ENCODE measurements at regions not wholly inside any gene's neighbourhood (a gene's known extent, or its start where the extent isn't known, plus 50 kb on each side); places are given as distances from the start of the nearest gene placed in this dataset.

DNA sequence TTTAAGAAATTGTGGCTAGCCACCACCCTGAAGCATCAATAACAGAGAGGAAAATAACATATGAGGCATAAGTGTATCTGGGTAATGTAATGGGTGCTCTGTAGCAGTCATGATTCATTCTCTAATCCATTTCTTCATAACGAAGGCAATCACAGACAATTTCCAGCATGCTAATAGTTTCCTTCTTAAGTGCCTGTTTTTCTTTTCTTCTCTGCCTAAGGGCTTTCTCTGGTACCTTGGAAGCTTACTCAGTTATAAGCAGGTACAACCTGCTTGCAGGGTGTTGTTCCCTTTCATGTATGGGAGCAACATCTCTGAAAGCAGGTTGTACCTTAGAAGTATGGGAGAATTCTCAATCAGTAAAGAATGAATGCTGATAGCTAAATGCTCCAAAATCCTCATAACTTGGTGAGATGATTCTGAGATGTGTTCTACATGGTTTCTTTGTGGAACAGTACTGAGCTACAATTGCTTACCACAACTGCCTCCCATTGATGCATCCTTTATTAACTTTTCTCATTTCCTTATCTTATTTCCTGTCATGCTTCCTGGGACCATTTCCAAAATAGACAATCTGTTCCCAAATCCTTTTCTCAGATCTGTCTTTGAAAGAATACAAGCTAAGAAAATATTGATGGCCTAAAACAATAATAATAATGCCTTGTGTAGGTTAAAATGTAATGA is 247.6 kb downstream of the PAPSS1 start:
- no peak overlapping the region for H3K4me3 ChIP-seq (ENCODE audit: low read depth, low read length)
- DNase-seq (ENCODE audit: low read depth): no peak
- TF ChIP-seq, protein P1, sequence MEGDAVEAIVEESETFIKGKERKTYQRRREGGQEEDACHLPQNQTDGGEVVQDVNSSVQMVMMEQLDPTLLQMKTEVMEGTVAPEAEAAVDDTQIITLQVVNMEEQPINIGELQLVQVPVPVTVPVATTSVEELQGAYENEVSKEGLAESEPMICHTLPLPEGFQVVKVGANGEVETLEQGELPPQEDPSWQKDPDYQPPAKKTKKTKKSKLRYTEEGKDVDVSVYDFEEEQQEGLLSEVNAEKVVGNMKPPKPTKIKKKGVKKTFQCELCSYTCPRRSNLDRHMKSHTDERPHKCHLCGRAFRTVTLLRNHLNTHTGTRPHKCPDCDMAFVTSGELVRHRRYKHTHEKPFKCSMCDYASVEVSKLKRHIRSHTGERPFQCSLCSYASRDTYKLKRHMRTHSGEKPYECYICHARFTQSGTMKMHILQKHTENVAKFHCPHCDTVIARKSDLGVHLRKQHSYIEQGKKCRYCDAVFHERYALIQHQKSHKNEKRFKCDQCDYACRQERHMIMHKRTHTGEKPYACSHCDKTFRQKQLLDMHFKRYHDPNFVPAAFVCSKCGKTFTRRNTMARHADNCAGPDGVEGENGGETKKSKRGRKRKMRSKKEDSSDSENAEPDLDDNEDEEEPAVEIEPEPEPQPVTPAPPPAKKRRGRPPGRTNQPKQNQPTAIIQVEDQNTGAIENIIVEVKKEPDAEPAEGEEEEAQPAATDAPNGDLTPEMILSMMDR (conservative IDR thresholded peaks at IDR 0.05; ENCODE audit: low read depth, low read length): no peak

DNA sequence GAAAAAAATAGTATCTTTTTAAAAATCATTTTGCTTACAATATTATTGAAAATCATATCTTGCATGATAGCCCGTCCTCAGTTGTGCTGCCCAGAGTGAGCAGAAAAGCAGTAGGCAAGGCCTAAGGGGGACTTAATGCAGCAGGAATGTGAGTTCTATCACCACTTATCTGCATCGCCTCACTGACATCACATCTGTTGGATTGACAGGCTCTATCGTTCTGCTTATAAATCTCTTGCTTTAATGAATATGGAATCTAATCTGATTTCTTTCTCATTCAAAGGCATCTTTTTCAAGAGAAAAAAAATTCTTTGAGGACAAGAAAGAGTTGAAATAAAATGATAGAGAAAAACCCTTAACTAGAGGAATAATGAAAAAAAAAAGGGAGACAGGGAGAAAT is 249.9 kb downstream of the PAPSS1 start:
- no peak overlapping the region for H3K4me3 ChIP-seq (ENCODE audit: low read depth, low read length)
- DNase-seq (ENCODE audit: low read depth): no peak
- TF ChIP-seq, protein P1 (conservative IDR thresholded peaks at IDR 0.05; ENCODE audit: low read depth, low read length): no peak

DNA sequence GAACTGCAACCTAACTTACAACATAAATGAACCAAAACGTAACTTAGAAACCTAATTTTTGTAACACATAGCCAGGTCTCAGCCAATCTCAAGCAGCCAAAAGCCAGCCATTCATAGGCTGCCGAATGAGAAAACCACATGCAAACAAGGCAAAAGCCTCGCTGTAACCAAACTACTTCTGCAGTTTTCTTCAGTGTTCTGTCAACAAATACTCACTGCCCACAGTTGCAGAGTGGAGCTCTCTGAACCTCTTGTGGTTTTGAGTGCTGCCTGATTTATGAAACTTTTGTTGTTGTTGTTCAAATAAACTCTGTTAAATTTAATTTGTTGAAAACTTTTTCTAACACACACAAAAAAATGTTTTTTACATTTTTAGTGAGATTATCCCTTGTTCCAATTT is 251.2 kb downstream of the PAPSS1 start:
- H3K4me3 ChIP-seq (ENCODE audit: low read depth, low read length): no peak overlapping the region
- TF ChIP-seq, protein P1 (conservative IDR thresholded peaks at IDR 0.05; ENCODE audit: low read depth, low read length): no peak
- no peak for DNase-seq (ENCODE audit: low read depth)

DNA sequence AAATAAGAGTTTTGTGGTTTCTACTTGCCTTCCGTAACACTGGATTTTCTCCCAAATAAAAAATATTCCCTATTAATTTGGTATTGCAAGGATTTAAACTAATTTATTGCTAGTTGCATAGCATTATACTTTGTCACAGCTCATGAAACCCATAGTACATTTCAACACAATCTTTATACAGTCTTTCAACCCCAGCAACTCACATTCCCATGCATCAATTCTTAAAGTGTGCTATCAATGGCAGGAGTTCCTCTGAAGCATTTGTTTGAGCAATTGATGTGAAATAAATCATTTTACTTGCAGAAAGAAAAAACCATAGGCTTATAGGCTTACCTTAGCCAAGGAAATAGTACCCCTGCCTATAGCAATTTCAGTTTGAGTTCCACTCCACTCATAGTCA is 251.9 kb downstream of the PAPSS1 start:
- TF ChIP-seq, protein P1 (conservative IDR thresholded peaks at IDR 0.05; ENCODE audit: low read depth, low read length): no peak
- H3K4me3 ChIP-seq (ENCODE audit: low read depth, low read length): no peak overlapping the region
- no peak for DNase-seq (ENCODE audit: low read depth)

DNA sequence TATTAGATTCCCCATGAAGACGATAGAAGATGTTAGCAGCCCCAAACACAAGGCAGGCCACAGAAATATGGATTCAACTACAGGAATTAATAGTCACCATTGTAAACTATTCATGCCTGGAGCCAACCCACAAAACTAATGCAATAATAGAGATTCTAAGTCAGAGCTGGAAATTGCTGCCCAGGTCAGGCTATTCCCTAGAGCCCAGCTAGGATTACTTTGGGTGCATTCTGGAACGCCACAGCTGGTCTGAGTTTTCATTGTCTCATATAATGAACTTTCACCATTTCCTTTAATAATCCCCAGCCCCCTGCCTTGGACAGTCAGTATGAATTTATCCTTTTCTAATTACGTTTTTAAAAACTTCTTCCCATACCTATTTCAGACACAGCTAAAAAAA is 252.6 kb downstream of the PAPSS1 start:
- TF ChIP-seq, protein P1 (conservative IDR thresholded peaks at IDR 0.05; ENCODE audit: low read depth, low read length): no peak
- H3K4me3 ChIP-seq (ENCODE audit: low read depth, low read length): no peak overlapping the region
- DNase-seq (ENCODE audit: low read depth): no peak

DNA sequence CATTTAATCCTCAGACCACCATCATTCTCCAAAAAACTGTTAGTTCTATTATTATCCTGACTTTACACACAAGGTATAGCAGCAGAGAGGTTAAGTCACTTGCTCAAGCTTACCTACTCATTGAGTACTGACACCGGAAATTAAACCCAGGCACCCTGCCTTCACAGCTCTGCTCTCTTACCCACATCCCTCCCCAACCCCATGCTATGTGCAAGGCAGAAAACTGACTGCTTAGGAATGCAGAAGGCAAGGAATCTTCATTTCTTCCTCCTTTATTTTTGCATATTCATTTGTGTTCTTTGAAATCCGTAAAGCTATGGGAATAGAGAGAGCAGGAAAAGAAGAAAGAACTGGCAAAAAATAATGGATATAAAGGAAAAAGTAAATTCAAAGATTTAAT is 261.8 kb downstream of the PAPSS1 start:
- no peak for DNase-seq (ENCODE audit: low read depth)
- TF ChIP-seq, protein P1 (conservative IDR thresholded peaks at IDR 0.05; ENCODE audit: low read depth, low read length): no peak
- H3K4me3 ChIP-seq (ENCODE audit: low read depth, low read length): no peak overlapping the region

DNA sequence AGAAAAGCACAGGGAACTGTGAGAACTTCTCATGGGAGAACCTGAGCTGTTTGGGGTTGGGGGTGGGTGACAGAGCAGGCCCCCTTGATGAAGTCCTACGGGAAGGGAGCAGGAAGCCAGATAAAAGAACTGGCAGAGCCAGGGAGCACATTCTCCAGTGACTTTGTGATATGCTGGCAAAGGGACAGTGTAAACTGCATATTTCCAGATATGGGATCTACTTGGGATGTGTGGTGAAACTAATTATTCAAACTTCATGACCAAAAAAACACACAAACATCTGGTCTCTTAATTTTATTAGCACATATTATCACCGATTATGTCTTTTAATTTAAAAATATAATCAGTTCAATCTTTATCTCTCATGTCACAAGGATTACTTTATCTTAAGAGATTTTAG is 266.0 kb downstream of the PAPSS1 start:
- no peak overlapping the region for H3K4me3 ChIP-seq (ENCODE audit: low read depth, low read length)
- DNase-seq (ENCODE audit: low read depth): no peak
- TF ChIP-seq, protein P1 (conservative IDR thresholded peaks at IDR 0.05; ENCODE audit: low read depth, low read length): no peak

Measured in choroid plexus epithelial cell (primary cell).